Sigmoid colon (tissue), 6 donors: ENCODE measurements at regions not wholly inside any gene's neighbourhood (a gene's known extent, or its start where the extent isn't known, plus 50 kb on each side); places are given as distances from the start of the nearest gene placed in this dataset.
A peak's percentile ranks its signal among the peaks of the same experiment; 100 is the strongest.

Source experiments
- DNase-seq: peaks from one replicate; pipeline ENCODE4 v3.0.0-alpha.2; 2019
- H3K27ac ChIP-seq, 4 donors: fragments of 200-600 bp; sonication (generic); one replicate each; pipeline ENCODE4 v1.5.1; 2016 to 2019; ENCODE audit warnings: mild to moderate bottlenecking in 1 of 4
- H3K27me3 ChIP-seq, 3 donors: fragments of 200-600 bp; sonication (generic); one replicate each; pipeline ENCODE4 v1.5.1; 2019; ENCODE audit warnings: mild to moderate bottlenecking in 1 of 3
- H3K36me3 ChIP-seq, 4 donors: fragments of 200-600 bp; sonication (generic); one replicate each; pipeline ENCODE4 v1.5.1; 2016 to 2019
- H3K4me1 ChIP-seq, 4 donors: fragments of 200-600 bp; sonication (generic); one replicate each; pipeline ENCODE4 v1.5.1; 2017 to 2019
- H3K4me3 ChIP-seq, 4 donors: fragments of 200-600 bp; sonication (generic); one replicate each; pipeline ENCODE4 v1.5.1; 2017 to 2019; ENCODE audit warnings: mild to moderate bottlenecking in 2 of 4, moderate library complexity in 1 of 4
- H3K9me3 ChIP-seq, 4 donors: fragments of 200-600 bp in 3 of 4; sonication (generic) in 3 of 4; one replicate each; pipeline versions ENCODE4 v1.5.1 to v1.6.1; 2013 to 2019
- CTCF ChIP-seq, 4 experiments: fragments of 450-650 bp in 3 of 4; fragments of 200-600 bp in 1 of 4; IDR thresholded peaks; one replicate each; pipeline ENCODE4 v1.5.1; 2016 to 2019; ENCODE audit warnings: antibody characterized with exemption in 4 of 4, mild to moderate bottlenecking in 3 of 4, moderate library complexity in 2 of 4
- EP300 ChIP-seq, 4 donors: sonication (generic); formaldehyde crosslinking; IDR thresholded peaks; one replicate each; pipeline ENCODE4 v1.6.1; 2017; ENCODE audit warnings: antibody characterized with exemption in 4 of 4
- POLR2A ChIP-seq, 2 donors: fragments of 450-650 bp; IDR thresholded peaks; one replicate each; pipeline ENCODE4 v1.6.1; 2016; ENCODE audit warnings: antibody characterized with exemption in 2 of 2, mild to moderate bottlenecking in 2 of 2, moderate library complexity in 2 of 2
- POLR2AphosphoS5 ChIP-seq, 4 donors: sonication (generic); formaldehyde crosslinking; IDR thresholded peaks; one replicate each; pipeline ENCODE4 v1.6.1; 2017; ENCODE audit warnings: antibody characterized with exemption in 4 of 4
- WGBS, 2 donors: extraction: QIAGEN DNeasy Blood & Tissue Kit; methylation state at CpG; one replicate each; pipeline ENCODE4 v1.1.7; 2013; 5-methylcytosine and 5-hydroxymethylcytosine counted together
- intact Hi-C: fragments of 100-400 bp; cut with DNase I; formaldehyde crosslinking; loops from one replicate; pipeline ENCODE4 v1.15.1; 2023
- donor health status: healthy with polysubstance abuse.
- donor health status: healthy.

DNA sequence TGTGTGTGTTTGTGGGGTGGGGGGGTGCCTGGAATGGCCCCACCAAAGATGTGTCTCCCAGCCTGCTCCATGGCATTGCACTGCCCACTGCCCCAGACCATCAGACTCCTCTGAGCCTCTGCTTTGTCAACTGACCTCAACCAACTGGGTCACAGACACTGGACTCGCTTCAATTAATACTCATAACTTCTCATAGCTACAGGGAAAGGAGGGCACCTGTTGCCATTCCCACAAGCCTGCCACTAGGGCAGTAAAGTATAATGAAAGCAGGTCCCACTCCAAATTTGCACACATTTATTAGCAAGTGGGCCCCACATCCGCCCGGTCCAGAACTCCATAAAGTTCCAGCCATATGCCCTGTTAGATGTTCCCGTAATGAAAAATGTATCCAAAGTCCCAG lies 70.5 kb upstream of the PRDM11 start:
- no peak for DNase-seq
- TF ChIP-seq POLR2AphosphoS5 (IDR thresholded peaks at IDR 0.05) (no peak), CTCF (IDR thresholded peaks at IDR 0.05) (no peak), EP300 (IDR thresholded peaks at IDR 0.05) (no peak), POLR2A (IDR thresholded peaks at IDR 0.05) (no peak)
- Histone ChIP-seq H3K27me3 (no peaks in the 10 kb centered on the region), H3K9me3 (no peaks in the 10 kb centered on the region), H3K27ac (no peak overlapping the region), H3K4me3 (no peak overlapping the region), H3K4me1 (peaks cover 0 to 31% (median 28%) of the 10 kb centered on the region in 4 donors), H3K36me3 (no peaks in the 10 kb centered on the region)
- 95% methylated on average over 4 of the region's 4 CpGs for WGBS, 2 donors
- intact Hi-C loops: loop anchor here (5.0 to 10.0 kb wide), 4 partner anchors 89 to 624 kb away; partner anchors contain the start of gene CD82

GRCh38 chr11:45076761-45077160 lies 69.7 kb upstream of the PRDM11 start:
- Histone ChIP-seq H3K4me1 (peaks cover 0 to 31% (median 28%) of the 10 kb centered on the region in 4 donors), H3K27ac (no peak overlapping the region), H3K36me3 (no peaks in the 10 kb centered on the region), H3K27me3 (no peaks in the 10 kb centered on the region), H3K4me3 (no peak overlapping the region), H3K9me3 (no peaks in the 10 kb centered on the region)
- TF ChIP-seq POLR2AphosphoS5 (IDR thresholded peaks at IDR 0.05) (no peak), POLR2A (IDR thresholded peaks at IDR 0.05) (no peak), EP300 (IDR thresholded peaks at IDR 0.05) (no peak), CTCF (IDR thresholded peaks at IDR 0.05) (no peak)
- intact Hi-C loops: loop anchor here (5.0 to 10.0 kb wide), 4 partner anchors 89 to 624 kb away; partner anchors contain the start of gene CD82
- no peak for DNase-seq
- WGBS, 2 donors: 69 to 71% methylated on average over 2 of the region's 2 CpGs

DNA sequence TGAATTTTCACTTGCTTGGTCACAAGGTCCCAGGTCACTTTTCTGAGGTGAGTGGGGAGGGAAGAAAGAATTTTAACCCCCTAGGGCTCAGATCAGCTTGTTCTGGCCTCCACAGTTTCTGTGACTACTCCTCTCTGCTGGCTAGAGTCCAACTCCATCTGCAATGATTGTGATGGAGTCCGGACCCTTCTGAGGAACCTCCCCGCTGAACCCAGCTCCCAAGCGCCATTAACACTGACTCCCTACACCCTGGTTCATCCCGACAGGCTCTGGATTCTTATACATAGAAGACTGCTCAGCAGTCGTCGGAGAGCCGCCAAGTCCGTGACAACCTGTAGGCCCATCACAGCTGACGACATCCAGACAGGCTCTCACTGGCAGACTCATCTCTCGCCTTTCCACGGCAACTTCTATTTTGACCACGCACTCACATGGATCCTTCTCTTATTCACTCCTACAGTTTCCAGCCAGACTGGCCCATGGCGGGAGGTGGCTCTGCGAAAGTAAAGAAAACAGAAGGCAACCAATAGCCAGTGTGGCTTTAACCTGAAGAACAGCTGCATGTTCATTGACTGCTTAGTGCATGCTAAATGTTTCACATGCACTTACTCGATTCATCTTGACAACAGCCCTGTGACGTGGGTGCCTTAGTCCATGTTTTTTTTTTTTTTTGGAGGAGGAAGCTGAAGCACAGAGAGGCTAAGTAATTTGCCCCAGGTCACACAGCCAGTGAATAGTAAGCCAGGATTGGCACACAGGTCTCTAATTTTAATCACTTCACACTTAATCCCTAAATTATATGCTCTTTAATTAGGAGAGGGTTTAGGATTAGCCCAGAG lies 68.0 kb upstream of the PRDM11 start:
- H3K27ac ChIP-seq: peak overlapping the region in 3 of 4 donors; percentile 74 to 84 (median 76)
- intact Hi-C loops: loop anchor here (1.0 to 10.0 kb wide), 5 partner anchors 91 to 626 kb away; partner anchors contain the start of genes CD82 and TP53I11
- peak; percentile 87 for DNase-seq
- TF ChIP-seq POLR2AphosphoS5 (IDR thresholded peaks at IDR 0.05) (peak; percentile 85 to 95 (median 94)), CTCF (IDR thresholded peaks at IDR 0.05) (no peak), POLR2A (IDR thresholded peaks at IDR 0.05) (no peak), EP300 (IDR thresholded peaks at IDR 0.05) (peak in 2 of 4 donors; percentile 20 to 28)
- H3K4me1 ChIP-seq: peaks cover 0 to 31% (median 28%) of the 10 kb centered on the region in 4 donors
- 76 to 79% methylated on average over 16 of the region's 16 CpGs for WGBS, 2 donors
- H3K4me3 ChIP-seq: no peak overlapping the region
- H3K9me3 ChIP-seq: no peaks in the 10 kb centered on the region
- H3K36me3 ChIP-seq: no peaks in the 10 kb centered on the region
- peaks cover 0 to 4% (median 0%) of the 10 kb centered on the region in 3 donors for H3K27me3 ChIP-seq

DNA sequence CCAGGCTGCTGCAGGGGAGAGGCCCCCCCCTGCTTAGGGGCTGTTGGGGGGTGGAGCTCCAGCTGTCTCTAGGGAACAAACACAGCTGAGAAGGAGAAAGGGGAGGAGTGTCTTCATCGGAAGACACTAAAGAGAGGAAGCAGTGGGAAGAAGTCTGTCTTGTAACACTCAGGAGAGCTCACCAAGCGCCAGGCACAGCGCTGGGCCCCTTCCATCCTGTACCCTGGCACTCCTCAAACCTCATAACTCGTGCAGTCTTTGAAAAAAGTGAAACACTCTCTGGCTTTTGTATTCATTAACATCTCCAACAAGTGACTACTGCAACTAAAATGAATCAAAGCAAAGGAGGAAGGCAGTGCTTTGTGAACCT lies 67.4 kb upstream of the PRDM11 start:
- Histone ChIP-seq H3K4me3 (no peak overlapping the region), H3K4me1 (peaks cover 0 to 31% (median 28%) of the 10 kb centered on the region in 4 donors), H3K36me3 (no peaks in the 10 kb centered on the region), H3K27ac (peak overlapping the region in 3 of 4 donors; percentile 74 to 84 (median 76)), H3K9me3 (no peaks in the 10 kb centered on the region), H3K27me3 (peaks cover 0 to 6% (median 0%) of the 10 kb centered on the region in 3 donors)
- intact Hi-C loops: loop anchor here (5.0 to 10.0 kb wide), 4 partner anchors 92 to 627 kb away; partner anchors contain the start of gene CD82
- 28 to 53% methylated on average over 4 of the region's 4 CpGs for WGBS, 2 donors
- TF ChIP-seq CTCF (IDR thresholded peaks at IDR 0.05) (no peak), EP300 (IDR thresholded peaks at IDR 0.05) (peak in 3 of 4 donors; percentile 66 to 94 (median 80)), POLR2AphosphoS5 (IDR thresholded peaks at IDR 0.05) (peak; percentile 94 to 99 (median 98)), POLR2A (IDR thresholded peaks at IDR 0.05) (no peak)
- peak; percentile 88 for DNase-seq
